ENCODE measurements at regions not wholly inside any gene's neighbourhood (a gene's known extent, or its start where the extent isn't known, plus 50 kb on each side); places are given as distances from the start of the nearest gene placed in this dataset.
"Not testable (repeated sequence)": the region's sequence is repeated elsewhere in the genome, so short reads cannot be mapped to it uniquely, and the experiment has no call there.

GRCh38 chr1:29998686-29999085, 724.7 kb downstream of the MATN1 start:
- H3K27ac ChIP-seq, result no peak overlapping the region
- H3K36me3 ChIP-seq, result no peaks in the 10 kb centered on the region
- no peak overlapping the region for H3K4me3 ChIP-seq
- peaks cover 0 to 8% of the 10 kb centered on the region in 2 donors for H3K9me3 ChIP-seq
- intact Hi-C loops (cut with DNase I; ENCODE audit: low total_unique reads), result no loop called here
- no peak for DNase-seq (ENCODE audit: low spot score in 2 of 2)
- H3K4me1 ChIP-seq, result no peaks in the 10 kb centered on the region
- TF ChIP-seq POLR2A (IDR thresholded peaks at IDR 0.05) (no peak), POLR2AphosphoS5 (IDR thresholded peaks at IDR 0.05) (no peak), CTCF (IDR thresholded peaks at IDR 0.05) (no peak)
- H3K27me3 ChIP-seq, result no peaks in the 10 kb centered on the region

GRCh38 chr1:29997818-29998217, 725.6 kb downstream of the MATN1 start:
- H3K27ac ChIP-seq; intact Hi-C loops (cut with DNase I; ENCODE audit: low total_unique reads); H3K4me3 ChIP-seq; H3K27me3 ChIP-seq; H3K36me3 ChIP-seq; H3K4me1 ChIP-seq; DNase-seq (ENCODE audit: low spot score in 2 of 2): not testable (repeated sequence)
- H3K9me3 ChIP-seq, result peaks cover 0 to 13% of the 10 kb centered on the region in 2 donors

GRCh38 chr1:29993950-29994349, 729.4 kb downstream of the MATN1 start:
- H3K27ac ChIP-seq, result no peak overlapping the region
- peaks cover 0 to 13% of the 10 kb centered on the region in 2 donors for H3K9me3 ChIP-seq
- intact Hi-C loops (cut with DNase I; ENCODE audit: low total_unique reads), result no loop called here
- no peaks in the 10 kb centered on the region for H3K4me1 ChIP-seq
- no peak for DNase-seq (ENCODE audit: low spot score in 2 of 2)
- TF ChIP-seq POLR2A (IDR thresholded peaks at IDR 0.05), result no peak
- no peak for TF ChIP-seq CTCF (IDR thresholded peaks at IDR 0.05)
- no peak for TF ChIP-seq POLR2AphosphoS5 (IDR thresholded peaks at IDR 0.05)
- H3K36me3 ChIP-seq, result no peaks in the 10 kb centered on the region
- no peak overlapping the region for H3K4me3 ChIP-seq
- peaks cover 0 to 11% of the 10 kb centered on the region in 2 donors for H3K27me3 ChIP-seq

GRCh38 chr1:29991815-29992214, 731.6 kb downstream of the MATN1 start:
- H3K9me3 ChIP-seq, result peaks cover 0 to 13% of the 10 kb centered on the region in 2 donors
- no peaks in the 10 kb centered on the region for H3K36me3 ChIP-seq
- no peaks in the 10 kb centered on the region for H3K4me1 ChIP-seq
- no peak overlapping the region for H3K4me3 ChIP-seq
- DNase-seq (ENCODE audit: low spot score in 2 of 2), result no peak
- peaks cover 0 to 11% of the 10 kb centered on the region in 2 donors for H3K27me3 ChIP-seq
- TF ChIP-seq CTCF (IDR thresholded peaks at IDR 0.05) (no peak), POLR2AphosphoS5 (IDR thresholded peaks at IDR 0.05) (no peak), POLR2A (IDR thresholded peaks at IDR 0.05) (no peak)
- H3K27ac ChIP-seq, result no peak overlapping the region
- intact Hi-C loops (cut with DNase I; ENCODE audit: low total_unique reads), result no loop called here

GRCh38 chr1:29991025-29991424, 732.4 kb downstream of the MATN1 start:
- no peak overlapping the region for H3K27ac ChIP-seq

More at GRCh38 chr1:29991025-29991424, 732.4 kb downstream of the MATN1 start:
- TF ChIP-seq POLR2AphosphoS5 (IDR thresholded peaks at IDR 0.05), result no peak
- no peak for TF ChIP-seq CTCF (IDR thresholded peaks at IDR 0.05)
- no peak for TF ChIP-seq POLR2A (IDR thresholded peaks at IDR 0.05)
- no peaks in the 10 kb centered on the region for H3K4me1 ChIP-seq
- intact Hi-C loops (cut with DNase I; ENCODE audit: low total_unique reads), result no loop called here
- H3K4me3 ChIP-seq, result no peak overlapping the region
- H3K9me3 ChIP-seq, result peaks cover 0 to 13% of the 10 kb centered on the region in 2 donors
- peaks cover 0 to 11% of the 10 kb centered on the region in 2 donors for H3K27me3 ChIP-seq
- no peaks in the 10 kb centered on the region for H3K36me3 ChIP-seq
- DNase-seq (ENCODE audit: low spot score in 2 of 2), result no peak
